DND-41 (cell line): ENCODE measurements at regions not wholly inside any gene's neighbourhood (a gene's known extent, or its start where the extent isn't known, plus 50 kb on each side); places are given as distances from the start of the nearest gene placed in this dataset.

Experiments
- ATAC-seq: fragments of 200-7000 bp; cut with Tn5 transposase; 3 replicates; pipeline ENCODE4 v1.9.1; 2021; ENCODE audit warnings: low read depth; ENCODE audit not compliant: insufficient read depth
- DNase-seq: peaks from one replicate; pipeline ENCODE4 v3.0.0-alpha.2; 2020
- H2AFZ ChIP-seq: 2 replicates; pipeline ENCODE4 v1.6.0; 2012; ENCODE audit warnings: low read depth, low read length
- H3K27ac ChIP-seq: 2 replicates; pipeline ENCODE4 v1.5.1; 2012; ENCODE audit warnings: low read length, inconsistent platforms
- H3K27me3 ChIP-seq: fragments of 200-600 bp; sonication (generic); 2 replicates; pipeline ENCODE4 v1.6.0; 2012; ENCODE audit warnings: low read length, mild to moderate bottlenecking, inconsistent platforms; ENCODE audit not compliant: insufficient read depth, poor library complexity
- H3K36me3 ChIP-seq: 2 replicates; pipeline ENCODE4 v1.5.1; 2012; ENCODE audit warnings: low read length, inconsistent platforms; ENCODE audit not compliant: insufficient read depth
- H3K4me1 ChIP-seq: 2 replicates; pipeline ENCODE4 v1.5.1; 2012; ENCODE audit warnings: mild to moderate bottlenecking, low read length; ENCODE audit not compliant: insufficient read depth
- H3K4me2 ChIP-seq: 2 replicates; pipeline ENCODE4 v1.6.0; 2012; ENCODE audit warnings: mild to moderate bottlenecking, moderate library complexity, low read length, inconsistent platforms; ENCODE audit not compliant: insufficient read depth
- H3K4me3 ChIP-seq, 2 experiments: fragments of 200-600 bp in 1 of 2; shearing (Covaris generic) in 1 of 2; 2 replicates each; pipeline ENCODE4 v1.5.1; 2012 to 2016; ENCODE audit warnings: inconsistent platforms in 2 of 2, low read length in 2 of 2, mild to moderate bottlenecking in 2 of 2, low read depth in 1 of 2, moderate library complexity in 1 of 2
- H3K79me2 ChIP-seq: 2 replicates; pipeline ENCODE4 v1.6.0; 2012; ENCODE audit warnings: low read length, inconsistent platforms; ENCODE audit not compliant: insufficient read depth
- H3K9ac ChIP-seq: 2 replicates; pipeline ENCODE4 v1.6.0; 2012; ENCODE audit warnings: low read depth, mild to moderate bottlenecking, inconsistent platforms, low read length, moderate library complexity
- H3K9me3 ChIP-seq: 2 replicates; pipeline ENCODE4 v1.5.1; 2012; ENCODE audit warnings: low read length, moderate library complexity, mild to moderate bottlenecking, inconsistent platforms; ENCODE audit not compliant: insufficient read depth, severe bottlenecking
- H4K20me1 ChIP-seq: 2 replicates; pipeline ENCODE4 v1.6.0; 2012; ENCODE audit warnings: low read length; ENCODE audit not compliant: insufficient read depth
- CTCF ChIP-seq: IDR thresholded peaks from 2 replicates; pipeline ENCODE4 v1.5.1; 2012; ENCODE audit warnings: borderline replicate concordance, low read length, moderate library complexity, mild to moderate bottlenecking; ENCODE audit not compliant: poor library complexity, severe bottlenecking; ENCODE audit errors: extremely low read depth
- EZH2 ChIP-seq: IDR thresholded peaks from 3 replicates; pipeline ENCODE4 v1.6.1; 2012; ENCODE audit warnings: borderline replicate concordance, low read depth, mild to moderate bottlenecking, moderate library complexity, low read length, inconsistent platforms; ENCODE audit not compliant: severe bottlenecking

GRCh38 chr3:7977245-7978086 is 524.2 kb upstream of the LMCD1 start:
- DNase-seq: no peak
- ATAC-seq: no peak
- Histone ChIP-seq H3K36me3 (no peaks in the 10 kb centered on the region), H3K4me3 (no peak overlapping the region), H3K9ac (no peak overlapping the region), H3K4me1 (no peaks in the 10 kb centered on the region), H3K9me3 (no peaks in the 10 kb centered on the region), H3K4me2 (no peak overlapping the region), H3K27ac (no peak overlapping the region), H3K27me3 (no peaks in the 10 kb centered on the region), H2AFZ (no peak overlapping the region), H3K79me2 (no peaks in the 10 kb centered on the region), H4K20me1 (no peaks in the 10 kb centered on the region)
- no peak for TF ChIP-seq CTCF
- no peak for TF ChIP-seq EZH2

- no peak for TF ChIP-seq CTCF
- TF ChIP-seq EZH2: no peak
- Histone ChIP-seq H3K27me3 (no peaks in the 10 kb centered on the region), H3K36me3 (no peaks in the 10 kb centered on the region), H3K4me2 (no peak overlapping the region), H3K4me1 (no peaks in the 10 kb centered on the region), H3K27ac (no peak overlapping the region), H4K20me1 (no peaks in the 10 kb centered on the region), H3K79me2 (no peaks in the 10 kb centered on the region), H2AFZ (no peak overlapping the region), H3K9me3 (no peaks in the 10 kb centered on the region), H3K4me3 (no peak overlapping the region), H3K9ac (no peak overlapping the region)
- DNase-seq: no peak
- ATAC-seq: no peak
Measured at GRCh38 chr3:7978087-7978422, 523.6 kb upstream of the LMCD1 start.

GRCh38 chr3:7982126-7982525 is 519.5 kb upstream of the LMCD1 start:
- Histone ChIP-seq H3K27ac (no peak overlapping the region), H3K9me3 (no peaks in the 10 kb centered on the region), H3K4me1 (no peaks in the 10 kb centered on the region), H3K27me3 (no peaks in the 10 kb centered on the region), H3K4me2 (no peak overlapping the region), H3K9ac (no peak overlapping the region), H2AFZ (no peak overlapping the region), H4K20me1 (no peaks in the 10 kb centered on the region), H3K36me3 (no peaks in the 10 kb centered on the region), H3K4me3 (no peak overlapping the region), H3K79me2 (no peaks in the 10 kb centered on the region)
- ATAC-seq (no peak), DNase-seq (no peak)
- no peak for TF ChIP-seq EZH2
- no peak for TF ChIP-seq CTCF

GRCh38 chr3:7999384-7999783 is 502.2 kb upstream of the LMCD1 start:
- no peak for DNase-seq
- ATAC-seq: no peak
- no peak overlapping the region for H2AFZ ChIP-seq

More at GRCh38 chr3:7999384-7999783, 502.2 kb upstream of the LMCD1 start:
- no peaks in the 10 kb centered on the region for H3K36me3 ChIP-seq
- no peak overlapping the region for H3K4me3 ChIP-seq
- H3K9ac ChIP-seq: no peak overlapping the region
- no peaks in the 10 kb centered on the region for H4K20me1 ChIP-seq
- TF ChIP-seq CTCF (no peak), EZH2 (no peak)
- H3K4me1 ChIP-seq: no peaks in the 10 kb centered on the region
- no peak overlapping the region for H3K27ac ChIP-seq
- no peaks in the 10 kb centered on the region for H3K79me2 ChIP-seq
- H3K9me3 ChIP-seq: no peaks in the 10 kb centered on the region
- peaks cover 23% of the 10 kb centered on the region for H3K27me3 ChIP-seq
- no peak overlapping the region for H3K4me2 ChIP-seq
